Putamen (tissue), 1 donor: ENCODE measurements at regions not wholly inside any gene's neighbourhood (a gene's known extent, or its start where the extent isn't known, plus 50 kb on each side); places are given as distances from the start of the nearest gene placed in this dataset.

Experiments
- DNase-seq: peaks from one replicate; pipeline ENCODE4 v3.0.0-alpha.2; 2016; ENCODE audit warnings: low spot score

- DNase-seq: no peak
Measured at GRCh38 chr2:43085505-43085904, 140.9 kb downstream of the ZFP36L2 start.

GRCh38 chr2:43084699-43085091, 141.7 kb downstream of the ZFP36L2 start:
- no peak for DNase-seq

- DNase-seq: peak; percentile 72
Measured at GRCh38 chr2:43083710-43084698, 142.4 kb downstream of the ZFP36L2 start.

- no peak for DNase-seq
Measured at GRCh38 chr2:43082903-43083677, 143.3 kb downstream of the ZFP36L2 start.

- DNase-seq: peak; percentile 60
Measured at GRCh38 chr2:43082111-43082894, 144.1 kb downstream of the ZFP36L2 start.

- no peak for DNase-seq
Measured at GRCh38 chr2:43081131-43081765, 145.2 kb downstream of the ZFP36L2 start.

GRCh38 chr2:43080571-43081021, 145.8 kb downstream of the ZFP36L2 start:
- no peak for DNase-seq

GRCh38 chr2:43078781-43079755, 147.3 kb downstream of the ZFP36L2 start:
- DNase-seq: no peak

GRCh38 chr2:43078301-43078700, 148.1 kb downstream of the ZFP36L2 start:
- no peak for DNase-seq

- no peak for DNase-seq
Measured at GRCh38 chr2:43077876-43078275, 148.5 kb downstream of the ZFP36L2 start.

GRCh38 chr2:43076676-43077075, 149.7 kb downstream of the ZFP36L2 start:
- DNase-seq: no peak

GRCh38 chr2:43075811-43076585, 150.4 kb downstream of the ZFP36L2 start:
- DNase-seq: no peak

GRCh38 chr2:43075054-43075593, 151.3 kb downstream of the ZFP36L2 start:
- no peak for DNase-seq

GRCh38 chr2:43074592-43075053, 151.8 kb downstream of the ZFP36L2 start:
- DNase-seq: no peak

GRCh38 chr2:43074052-43074451, 152.4 kb downstream of the ZFP36L2 start:
- DNase-seq: no peak

- no peak for DNase-seq
Measured at GRCh38 chr2:43073401-43073825, 153.0 kb downstream of the ZFP36L2 start.

GRCh38 chr2:43071599-43072550, 154.5 kb downstream of the ZFP36L2 start:
- DNase-seq: no peak
